ENCODE measurements at regions not wholly inside any gene's neighbourhood (a gene's known extent, or its start where the extent isn't known, plus 50 kb on each side); places are given as distances from the start of the nearest gene placed in this dataset.

DNA sequence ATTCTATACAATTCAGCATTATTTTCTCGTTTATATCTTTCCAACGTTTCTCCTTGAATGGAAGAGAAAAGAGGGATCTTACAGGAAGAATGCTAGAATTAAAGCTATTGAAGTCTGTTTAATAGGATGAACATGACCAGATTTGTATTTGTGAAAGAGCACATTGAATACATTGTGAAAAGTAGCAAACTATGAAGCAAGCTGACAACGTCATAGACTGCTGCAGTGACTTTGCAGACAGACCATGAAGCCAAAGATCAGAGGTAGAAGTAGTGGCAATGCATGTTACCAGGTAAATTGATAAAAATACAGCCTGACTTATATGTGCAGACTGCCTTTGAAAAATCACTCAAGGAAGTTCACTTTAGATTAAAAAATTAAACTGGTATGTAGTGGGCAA, 146.1 kb downstream of the RASSF9 start:
- no peak for DNase-seq

DNA sequence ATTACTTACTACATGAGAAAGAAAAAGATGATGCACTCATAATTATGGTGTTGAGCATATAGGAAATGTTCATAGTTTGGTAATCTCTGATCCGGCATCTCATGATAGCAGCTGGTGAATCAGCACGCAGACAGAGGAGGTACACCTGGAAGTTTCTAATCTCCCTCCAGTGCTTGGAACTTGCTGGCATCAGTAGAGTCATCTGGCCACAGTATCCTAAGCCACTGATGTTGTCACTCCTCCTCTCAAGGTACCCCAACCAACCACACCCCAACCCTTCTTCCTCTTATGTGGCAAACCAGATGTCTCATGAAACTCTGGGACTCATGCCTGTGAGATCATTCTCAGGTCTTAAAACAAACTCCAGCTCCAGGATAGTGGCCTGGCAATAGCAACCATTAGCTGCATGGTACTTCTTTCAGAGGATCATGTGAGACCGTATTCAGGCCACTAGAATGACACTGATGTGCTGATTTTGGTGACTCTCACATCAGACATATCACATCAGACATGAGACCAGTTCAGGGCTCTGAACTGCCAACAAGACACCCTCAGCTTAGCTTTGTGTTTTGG, 143.0 kb downstream of the RASSF9 start:
- DNase-seq, result no peak

DNA sequence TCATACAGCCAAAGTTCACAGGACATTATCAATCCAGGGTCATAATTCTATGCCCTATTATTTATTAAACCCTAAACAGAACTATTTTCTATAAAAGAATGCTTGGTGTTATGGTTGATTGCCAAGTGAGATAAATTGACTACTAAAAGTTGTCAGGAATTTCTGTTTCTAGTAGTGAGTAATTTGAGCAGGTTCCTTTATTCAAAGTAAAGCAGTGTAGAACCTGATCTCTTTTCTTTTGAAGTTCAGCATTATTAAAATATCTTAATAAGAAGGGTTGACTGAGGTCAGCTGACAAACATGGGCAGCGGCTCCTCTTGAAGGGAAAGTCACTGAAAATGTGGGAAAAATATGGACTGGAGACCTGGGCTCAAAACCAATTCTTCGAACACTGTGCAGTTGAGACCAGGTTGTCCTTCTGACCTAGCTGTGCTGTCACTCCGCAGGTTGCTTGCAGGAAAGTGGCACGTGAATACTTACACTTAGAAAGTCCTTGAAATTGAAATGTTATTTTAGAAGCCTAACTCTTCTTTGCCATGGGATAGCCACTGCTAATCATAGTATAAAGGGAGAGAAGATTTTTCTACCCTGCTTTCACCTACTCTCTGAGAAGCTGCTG, 141.0 kb downstream of the RASSF9 start:
- DNase-seq, result no peak

DNA sequence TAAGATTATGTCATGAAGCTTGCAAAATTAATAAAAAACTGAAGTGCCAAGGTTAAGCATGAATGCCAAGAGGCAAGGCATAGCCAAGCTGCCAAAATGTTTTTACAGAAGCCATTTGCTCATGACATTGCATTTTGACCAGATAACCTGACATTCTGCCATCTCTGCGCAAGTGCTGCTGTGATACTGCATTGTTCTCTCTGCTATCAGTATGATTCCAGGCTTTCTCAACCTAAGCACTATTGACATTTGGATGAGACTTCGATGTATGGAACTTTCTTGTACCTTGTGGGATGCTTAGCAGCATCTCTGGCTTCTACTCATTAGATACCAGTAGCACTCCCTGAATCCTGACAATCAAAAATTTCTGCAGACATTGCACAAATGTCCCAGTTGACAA, 139.2 kb downstream of the RASSF9 start:
- no peak for DNase-seq

DNA sequence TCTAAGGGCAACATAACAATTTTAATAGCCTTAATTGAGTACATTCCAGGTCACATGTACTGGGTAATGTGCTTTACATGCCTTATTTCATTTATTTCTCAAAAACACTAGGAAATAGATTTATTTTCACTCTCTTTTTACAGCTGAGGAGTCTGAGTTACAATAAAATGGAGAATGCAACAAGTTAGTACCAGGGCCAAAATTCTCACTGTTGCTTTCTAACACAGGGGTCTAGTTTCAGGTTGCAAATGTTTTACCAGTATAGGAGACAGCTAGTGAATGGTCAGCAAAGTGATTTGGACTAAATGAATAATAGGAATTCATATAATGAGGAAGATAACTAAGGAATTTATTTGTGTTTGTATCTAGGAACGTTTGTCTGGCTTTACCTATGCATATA, 137.3 kb downstream of the RASSF9 start:
- no peak for DNase-seq

DNA sequence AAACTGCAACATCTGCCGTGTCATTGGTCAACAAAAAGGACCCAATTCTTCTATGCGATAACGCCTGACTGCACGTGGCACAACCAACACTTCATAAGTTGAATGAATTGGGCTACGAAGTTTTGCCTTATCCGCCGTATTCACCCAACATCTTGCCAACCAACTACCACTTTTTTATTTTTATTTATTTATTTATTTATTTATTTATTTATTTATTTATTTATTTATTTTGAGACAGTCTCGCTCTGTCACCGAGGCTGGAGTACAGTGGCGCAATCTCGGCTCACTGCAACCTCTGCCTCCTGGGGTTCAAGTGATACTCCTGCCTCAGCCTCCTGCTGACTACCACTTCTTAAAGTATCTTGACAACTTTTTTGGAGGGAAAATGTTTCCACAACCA, 127.4 kb downstream of the RASSF9 start:
- no peak for DNase-seq

DNA sequence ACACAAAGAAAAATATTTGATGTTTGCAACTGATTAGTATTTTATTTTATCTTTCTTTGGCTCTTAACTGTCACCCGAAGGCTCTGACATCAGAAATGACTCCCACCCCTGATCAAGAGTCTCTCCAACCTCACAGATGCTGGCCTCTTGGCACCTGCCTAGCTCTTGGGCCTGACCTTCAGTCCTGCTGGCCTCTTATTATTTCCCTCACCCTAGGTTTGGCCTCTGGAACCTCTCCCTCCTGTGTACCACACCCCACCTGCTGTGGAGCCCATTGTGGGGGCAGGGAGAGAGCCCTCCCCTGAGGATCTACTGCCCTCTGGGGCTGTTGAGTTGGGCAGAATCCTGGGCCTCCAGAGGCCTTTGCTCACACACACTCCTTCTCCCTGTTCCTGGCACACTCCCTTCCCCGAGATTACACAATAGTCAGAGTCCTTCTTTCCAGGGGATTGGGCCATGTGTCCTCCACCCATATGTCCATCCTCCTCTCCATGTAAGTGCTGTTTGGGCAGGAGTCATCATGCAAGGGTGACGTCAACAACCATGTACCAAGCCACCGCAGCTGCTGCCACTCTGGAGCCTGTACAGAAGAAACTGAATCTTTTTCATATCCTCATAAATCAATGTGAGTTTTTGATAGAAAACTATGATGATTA, 124.3 kb downstream of the RASSF9 start:
- no peak for DNase-seq

DNA sequence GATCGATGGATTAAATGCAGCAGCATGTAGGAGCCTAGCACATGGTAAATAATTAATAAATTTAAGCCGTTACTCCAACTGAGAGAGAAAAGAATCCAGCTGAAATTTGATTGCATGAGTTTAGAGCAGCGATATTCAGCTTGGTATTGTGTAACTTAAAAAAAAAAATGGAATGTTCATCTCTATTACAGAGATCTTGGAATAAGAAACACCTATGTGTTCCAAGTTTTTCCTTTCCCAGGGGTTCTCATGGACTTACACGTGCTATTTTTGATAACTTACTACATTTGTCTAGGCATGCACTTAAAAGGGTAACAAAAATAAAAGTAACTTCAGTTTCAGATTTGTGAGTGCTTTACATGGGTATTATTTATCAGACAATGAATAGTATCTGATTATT, 122.8 kb downstream of the RASSF9 start:
- DNase-seq, result no peak

DNA sequence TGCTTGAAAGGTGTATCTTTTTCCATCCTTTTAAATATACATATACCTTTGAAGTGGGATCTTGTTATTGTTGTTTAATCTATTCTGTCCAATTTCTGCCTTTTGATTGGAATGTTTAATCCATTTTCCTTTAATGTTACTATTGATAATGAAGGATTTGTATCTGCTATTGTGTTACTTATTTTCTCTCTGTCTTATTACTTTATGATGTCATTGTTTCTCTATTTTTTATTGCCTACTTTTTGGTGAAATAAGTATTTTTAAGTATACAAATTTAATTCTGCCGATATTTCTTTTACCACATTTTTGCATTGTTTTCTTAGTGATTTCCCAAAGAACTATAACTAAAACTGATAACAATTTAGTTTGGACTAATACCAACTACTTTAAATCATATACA, 121.8 kb downstream of the RASSF9 start:
- DNase-seq, result no peak

DNA sequence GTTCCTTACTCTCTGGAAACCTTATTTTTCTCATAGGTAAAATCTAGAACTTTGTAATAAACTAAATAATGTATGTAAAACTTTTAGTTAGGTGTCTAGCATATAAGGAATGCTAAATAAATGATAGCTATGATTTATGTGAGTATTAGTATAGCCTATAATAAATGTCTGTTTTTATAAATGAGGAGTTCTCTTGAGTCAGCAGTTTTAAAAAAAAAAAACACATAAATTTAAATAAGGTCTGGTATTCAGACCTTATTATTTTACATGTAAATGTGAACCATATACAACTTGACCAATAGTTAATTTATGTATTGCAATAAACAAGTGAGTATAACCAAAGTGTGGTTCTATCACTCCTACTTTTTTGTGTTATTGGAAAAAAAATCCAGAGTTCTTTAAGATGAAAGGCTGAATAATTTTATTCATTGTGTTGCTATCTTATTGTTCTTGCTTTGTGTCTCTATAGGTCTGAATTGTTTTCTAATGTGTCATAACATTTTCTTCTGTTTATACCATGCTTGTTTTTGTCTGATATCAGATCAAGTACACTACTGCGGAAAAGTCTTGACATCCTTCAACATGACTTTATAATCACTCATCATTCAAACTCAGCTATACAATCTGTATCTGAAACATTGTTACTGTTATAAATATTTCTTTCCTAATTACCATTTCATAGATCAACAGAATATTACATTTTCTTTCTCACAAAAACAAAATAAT, 115.7 kb downstream of the RASSF9 start:
- no peak for DNase-seq

DNA sequence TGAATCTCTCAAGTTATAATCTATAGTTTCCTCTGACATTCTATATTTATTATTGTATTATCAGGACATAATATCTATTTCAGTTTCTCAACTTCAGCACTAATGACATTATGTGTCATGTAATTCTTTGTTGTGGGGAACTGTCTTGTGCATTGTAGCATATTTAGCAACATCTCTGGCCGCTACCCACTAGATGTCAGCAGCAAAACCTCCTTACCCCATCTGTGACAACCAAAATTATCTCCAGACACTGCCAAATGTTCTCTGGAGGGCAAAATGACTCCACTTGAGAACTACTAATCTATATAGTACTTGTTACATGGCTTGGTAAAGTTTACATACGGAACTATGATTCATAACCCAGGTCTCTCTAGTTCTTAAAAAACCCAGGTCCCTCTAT, 110.2 kb downstream of the RASSF9 start:
- peak; percentile 17 for DNase-seq

DNA sequence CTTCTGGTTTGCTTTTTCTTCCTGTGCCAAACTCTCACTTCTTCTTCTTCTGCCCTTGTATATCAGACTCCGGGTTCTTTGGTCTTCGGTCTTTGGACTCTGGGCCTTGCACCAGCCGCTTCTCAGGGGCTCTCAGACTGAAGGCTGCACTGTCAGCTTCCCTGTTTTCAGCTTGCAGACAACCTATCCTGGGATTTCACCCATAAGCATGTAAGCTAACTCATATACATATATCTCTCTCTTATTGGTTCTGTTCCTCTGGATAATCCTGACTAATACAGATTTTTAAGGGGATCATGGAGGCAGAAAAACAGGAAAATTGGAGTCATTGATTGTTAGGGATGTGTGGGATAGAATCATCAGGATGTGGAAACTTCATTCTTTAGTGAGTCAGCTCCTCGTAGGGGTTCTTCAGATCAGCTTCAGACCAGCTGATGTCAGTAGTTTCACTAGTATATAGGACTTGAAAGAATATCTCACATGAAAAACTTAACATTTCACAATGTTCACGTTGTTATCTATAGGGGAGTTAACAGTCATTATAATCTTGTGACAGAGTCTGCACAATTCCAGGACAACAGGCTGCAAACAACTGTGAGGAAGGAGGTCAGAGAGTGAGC, 102.9 kb downstream of the RASSF9 start:
- DNase-seq, result no peak

DNA sequence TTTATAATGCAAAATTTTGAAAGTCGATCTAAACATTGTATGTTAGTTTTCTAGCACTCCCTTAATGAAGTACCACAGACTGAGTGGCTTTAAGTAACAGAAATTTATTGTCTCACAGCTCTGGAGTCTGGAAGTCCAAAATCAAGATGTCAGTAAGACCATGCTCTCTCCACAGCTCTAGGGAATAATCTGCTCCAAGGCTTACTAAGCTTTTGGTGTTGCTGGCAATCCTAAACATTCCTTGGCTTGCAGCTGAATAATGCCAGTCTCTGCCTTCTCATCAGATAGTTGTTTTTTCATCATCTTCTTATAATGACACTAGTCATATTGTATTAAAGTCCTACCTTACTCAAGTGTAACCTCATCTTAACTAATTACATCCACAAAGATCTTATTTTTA, 102.2 kb downstream of the RASSF9 start:
- DNase-seq, result no peak

DNA sequence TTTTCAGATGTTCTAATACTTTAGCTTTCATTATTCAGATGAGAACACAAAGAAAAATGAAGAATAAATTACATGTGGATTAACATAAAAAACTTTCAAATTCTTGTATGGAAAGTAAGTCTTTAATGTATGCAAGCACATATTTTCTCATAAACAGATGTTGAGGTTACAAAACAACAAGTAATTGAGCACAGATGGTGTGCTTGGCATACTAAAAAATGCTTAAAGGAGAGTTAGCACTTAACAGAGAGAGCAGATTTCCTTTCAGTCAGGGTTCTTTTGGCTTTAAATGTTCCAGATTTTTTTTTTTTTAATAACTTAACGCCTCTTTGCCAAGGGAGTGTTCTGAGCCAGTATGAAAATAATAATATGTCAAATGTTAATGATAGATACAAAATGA, 96.0 kb downstream of the RASSF9 start:
- no peak for DNase-seq

DNA sequence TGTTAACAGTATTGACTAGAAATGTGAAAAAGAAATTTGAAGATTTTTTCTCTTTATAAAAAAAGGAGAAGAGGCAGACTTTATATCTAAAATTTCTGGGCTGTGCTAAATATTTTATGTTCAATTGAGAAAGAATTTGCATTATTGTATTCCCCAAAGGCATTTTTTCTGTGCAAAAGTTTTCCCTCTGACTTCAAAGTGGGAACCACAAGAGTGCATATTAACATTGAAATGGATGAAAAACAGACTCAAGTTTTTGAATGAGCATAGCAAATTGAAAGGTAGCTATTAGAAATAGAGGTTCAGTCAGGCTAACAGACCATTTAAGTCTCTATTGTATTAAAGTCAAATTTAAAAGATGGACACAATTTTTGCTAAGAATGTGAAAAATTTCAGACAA, 95.2 kb downstream of the RASSF9 start:
- DNase-seq, result no peak

DNA sequence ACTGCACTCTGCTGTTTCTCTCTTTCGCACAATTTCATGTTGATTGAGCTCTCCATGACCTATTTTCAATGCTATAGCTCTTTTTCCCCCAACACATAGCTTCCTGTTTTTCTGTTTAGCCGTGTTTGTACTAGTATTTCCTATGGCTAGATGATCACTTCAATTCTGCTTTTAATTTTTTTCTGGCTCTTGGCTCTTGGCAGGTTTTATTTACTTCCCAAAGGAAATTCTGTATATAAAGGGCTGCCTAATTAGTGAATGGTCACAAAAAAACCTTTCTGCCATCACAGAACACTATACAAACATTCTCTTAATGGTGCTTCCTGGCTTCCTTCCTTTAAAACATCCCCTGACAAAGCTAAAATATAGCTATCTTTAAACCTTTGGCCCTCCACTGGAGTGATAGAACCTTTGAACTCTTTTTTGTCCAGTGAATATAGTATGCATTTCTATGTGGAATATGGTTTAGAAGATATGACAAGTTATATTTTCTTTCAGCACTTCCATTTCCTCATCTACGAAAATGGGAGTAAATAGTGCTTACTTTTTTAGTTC, 88.2 kb downstream of the RASSF9 start:
- DNase-seq, result peak; percentile 37

Measured in NCI-H146 (cell line).